ENCODE measurements at regions not wholly inside any gene's neighbourhood (a gene's known extent, or its start where the extent isn't known, plus 50 kb on each side); places are given as distances from the start of the nearest gene placed in this dataset.

GRCh38 chr2:104606056-104606455 lies 247.9 kb upstream of the POU3F3 start:
- Mint-ChIP-seq H3K27me3 (ENCODE audit: insufficient read depth, low read depth, poor library complexity) (peaks cover 3% of the 10 kb centered on the region), H3K27ac (no peak overlapping the region), H3K4me3 (no peak overlapping the region), H3K4me1 (no peaks in the 10 kb centered on the region), H3K9me3 (peaks cover 68% of the 10 kb centered on the region), H3K36me3 (ENCODE audit: low read depth) (peaks cover 36% of the 10 kb centered on the region; the same call in 2 of the 3 replicates)
- TF ChIP-seq STAT1 (IDR thresholded peaks at IDR 0.05; ENCODE audit: unreplicated experiment) = no peak
- no peak for TF ChIP-seq CREB1 (CRISPR knock-in tag; IDR thresholded peaks at IDR 0.05; ENCODE audit: low read depth)
- no peak for TF ChIP-seq JUNB (IDR thresholded peaks at IDR 0.05; ENCODE audit: unreplicated experiment)
- TF ChIP-seq, protein P1, sequence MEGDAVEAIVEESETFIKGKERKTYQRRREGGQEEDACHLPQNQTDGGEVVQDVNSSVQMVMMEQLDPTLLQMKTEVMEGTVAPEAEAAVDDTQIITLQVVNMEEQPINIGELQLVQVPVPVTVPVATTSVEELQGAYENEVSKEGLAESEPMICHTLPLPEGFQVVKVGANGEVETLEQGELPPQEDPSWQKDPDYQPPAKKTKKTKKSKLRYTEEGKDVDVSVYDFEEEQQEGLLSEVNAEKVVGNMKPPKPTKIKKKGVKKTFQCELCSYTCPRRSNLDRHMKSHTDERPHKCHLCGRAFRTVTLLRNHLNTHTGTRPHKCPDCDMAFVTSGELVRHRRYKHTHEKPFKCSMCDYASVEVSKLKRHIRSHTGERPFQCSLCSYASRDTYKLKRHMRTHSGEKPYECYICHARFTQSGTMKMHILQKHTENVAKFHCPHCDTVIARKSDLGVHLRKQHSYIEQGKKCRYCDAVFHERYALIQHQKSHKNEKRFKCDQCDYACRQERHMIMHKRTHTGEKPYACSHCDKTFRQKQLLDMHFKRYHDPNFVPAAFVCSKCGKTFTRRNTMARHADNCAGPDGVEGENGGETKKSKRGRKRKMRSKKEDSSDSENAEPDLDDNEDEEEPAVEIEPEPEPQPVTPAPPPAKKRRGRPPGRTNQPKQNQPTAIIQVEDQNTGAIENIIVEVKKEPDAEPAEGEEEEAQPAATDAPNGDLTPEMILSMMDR (conservative IDR thresholded peaks at IDR 0.05; ENCODE audit: low read depth in 2 of 2) = no peak
- no peak for TF ChIP-seq POLR2AphosphoS5 (IDR thresholded peaks at IDR 0.05; ENCODE audit: low read depth)
- no peak overlapping the region for H3K4me2 ChIP-seq
- no peak overlapping the region for H2AFZ ChIP-seq
- no peaks in the 10 kb centered on the region for H4K20me1 ChIP-seq (replicated peaks; ENCODE audit: insufficient read depth)
- no peaks in the 10 kb centered on the region for H3K27me3 ChIP-seq (ENCODE audit: insufficient read depth)
- no peaks in the 10 kb centered on the region for H3K4me1 ChIP-seq (ENCODE audit: insufficient read depth)
- 0 out of 2 replicates have a peak, but pooled peaks cover 6% of the 10 kb centered on the region for H3K9me2 ChIP-seq (ENCODE audit: insufficient read depth)
- H3K36me3 ChIP-seq (ENCODE audit: insufficient read depth) = peaks cover 3% of the 10 kb centered on the region; the same call in 1 of the 2 replicates
- no peaks in the 10 kb centered on the region for H3F3A ChIP-seq (replicated peaks; ENCODE audit: low read depth)
- no peaks in the 10 kb centered on the region for H3K79me2 ChIP-seq (replicated peaks; ENCODE audit: insufficient read depth)
- H3K27ac ChIP-seq (ENCODE audit: low read depth) = no peak overlapping the region
- ATAC-seq (no peak), DNase-seq (ENCODE audit: low spot score) (no peak)
- H3K4me3 ChIP-seq = no peak overlapping the region

DNA sequence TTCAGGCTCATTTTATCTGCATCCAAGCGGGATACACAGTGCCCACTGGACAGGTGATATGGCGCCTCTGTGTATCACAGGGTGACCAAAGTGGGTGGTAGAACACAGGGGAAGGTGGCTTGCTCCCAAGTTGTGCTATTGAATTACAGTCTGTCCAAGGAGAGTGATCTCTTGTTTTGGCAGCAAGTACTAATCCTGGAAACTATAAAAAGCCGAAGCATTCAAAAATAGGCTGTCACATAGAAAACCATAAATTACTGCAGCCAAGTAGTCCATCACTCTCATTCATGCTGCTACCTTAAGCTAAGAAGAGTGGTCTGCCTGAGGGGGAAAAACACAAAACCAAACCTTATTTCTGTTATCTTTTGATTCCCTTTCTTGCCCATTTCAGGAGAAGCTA lies 237.1 kb upstream of the POU3F3 start:
- no peak overlapping the region for H3K27ac Mint-ChIP-seq

More for the DNA sequence above, 237.1 kb upstream of the POU3F3 start:
- Histone ChIP-seq H3K27me3 (ENCODE audit: insufficient read depth) (no peaks in the 10 kb centered on the region), H3K4me1 (ENCODE audit: insufficient read depth) (no peaks in the 10 kb centered on the region), H3K27ac (ENCODE audit: low read depth) (no peak overlapping the region), H3K36me3 (ENCODE audit: insufficient read depth) (no peaks in the 10 kb centered on the region), H3K4me2 (no peak overlapping the region), H2AFZ (no peak overlapping the region), H4K20me1 (replicated peaks; ENCODE audit: insufficient read depth) (no peaks in the 10 kb centered on the region), H3F3A (replicated peaks; ENCODE audit: low read depth) (no peaks in the 10 kb centered on the region), H3K9me2 (ENCODE audit: insufficient read depth) (no peaks in the 10 kb centered on the region), H3K79me2 (replicated peaks; ENCODE audit: insufficient read depth) (no peaks in the 10 kb centered on the region), H3K4me3 (no peak overlapping the region)
- TF ChIP-seq ZNF331 (CRISPR knock-in tag; IDR thresholded peaks at IDR 0.05; ENCODE audit: low read depth) (no peak), ZNF462 (CRISPR knock-in tag; IDR thresholded peaks at IDR 0.05) (no peak), STAT1 (IDR thresholded peaks at IDR 0.05; ENCODE audit: unreplicated experiment) (no peak)
- DNase-seq (ENCODE audit: low spot score) (no peak), ATAC-seq (no peak)
- H3K9me3 Mint-ChIP-seq = no peaks in the 10 kb centered on the region
- H3K36me3 Mint-ChIP-seq (ENCODE audit: low read depth) = no peaks in the 10 kb centered on the region
- H3K4me3 Mint-ChIP-seq = no peak overlapping the region
- no peaks in the 10 kb centered on the region for H3K4me1 Mint-ChIP-seq
- peaks cover 2% of the 10 kb centered on the region for H3K27me3 Mint-ChIP-seq (ENCODE audit: insufficient read depth, low read depth, poor library complexity)
